HL-60 (cell line): ENCODE measurements at regions not wholly inside any gene's neighbourhood (a gene's known extent, or its start where the extent isn't known, plus 50 kb on each side); places are given as distances from the start of the nearest gene placed in this dataset.

Experiments
- DNase-seq, 2 experiments: peaks; one replicate each; pipeline ENCODE4 v3.0.0-alpha.2; 2010 to 2020; ENCODE audit warnings: low read depth in 1 of 2, low spot score in 1 of 2
- H3K27ac ChIP-seq: fragments of 250-450 bp; sonication (Bioruptor Pico); replicated peaks from 2 replicates; pipeline ENCODE4 v1.5.1; 2020; ENCODE audit warnings: mild to moderate bottlenecking, moderate library complexity
- H3K27me3 ChIP-seq: fragments of 250-450 bp; sonication (Bioruptor Pico); 2 replicates; pipeline ENCODE4 v1.5.1; 2021; ENCODE audit warnings: mild to moderate bottlenecking, moderate library complexity; ENCODE audit not compliant: insufficient read depth, poor library complexity, severe bottlenecking
- H3K4me3 ChIP-seq: replicated peaks from 2 replicates; pipeline ENCODE4 v1.5.1; 2011; ENCODE audit warnings: mild to moderate bottlenecking, control low read depth, low read length; ENCODE audit not compliant: insufficient read depth
- CTCF ChIP-seq: IDR thresholded peaks from one replicate; pipeline ENCODE4 v1.5.1; 2011; ENCODE audit warnings: low read length, control low read depth, inconsistent platforms; ENCODE audit not compliant: insufficient read depth
- GABPA ChIP-seq: IDR thresholded peaks from 2 replicates; pipeline ENCODE4 v1.6.1; 2012; ENCODE audit warnings: low read depth

GRCh38 chr9:22395687-22396141 lies 50.9 kb upstream of the DMRTA1 start:
- Histone ChIP-seq H3K4me3 (no peak overlapping the region), H3K27me3 (no peaks in the 10 kb centered on the region), H3K27ac (no peak overlapping the region)
- no peak for TF ChIP-seq CTCF
- no peak for TF ChIP-seq GABPA
- no peak for DNase-seq
